HCT116 (cell line): ENCODE measurements at regions not wholly inside any gene's neighbourhood (a gene's known extent, or its start where the extent isn't known, plus 50 kb on each side); places are given as distances from the start of the nearest gene placed in this dataset.
"Not testable (repeated sequence)": the region's sequence is repeated elsewhere in the genome, so short reads cannot be mapped to it uniquely, and the experiment has no call there.

ENCODE experiments used
- CTCF ChIP-seq, 3 experiments: fragments of 200-600 bp in 1 of 3; sonication (generic) in 1 of 3; IDR thresholded peaks in 2 of 3; conservative IDR thresholded peaks in 1 of 3; 2 replicates each; pipeline ENCODE4 v1.5.1; 2012 to 2017; ENCODE audit warnings: low read depth in 2 of 3, low read length in 2 of 3, antibody characterized with exemption in 1 of 3, borderline replicate concordance in 1 of 3, control low read depth in 1 of 3, mild to moderate bottlenecking in 1 of 3, mixed read lengths in 1 of 3, mixed run types in 1 of 3, moderate library complexity in 1 of 3; ENCODE audit not compliant: insufficient read depth in 1 of 3
- EZH2 ChIP-seq: fragments of 200-600 bp; sonication (generic); IDR thresholded peaks from 2 replicates; pipeline ENCODE4 v1.6.1; 2017; ENCODE audit warnings: antibody characterized with exemption, mixed run types
- EZH2phosphoT487 ChIP-seq: fragments of 200-600 bp; IDR thresholded peaks from 2 replicates; pipeline ENCODE4 v1.6.1; 2018; ENCODE audit warnings: antibody characterized with exemption, borderline replicate concordance
- FOSL1 ChIP-seq: IDR thresholded peaks from 2 replicates; pipeline ENCODE4 v1.6.1; 2012; ENCODE audit warnings: low read depth
- JUND ChIP-seq: IDR thresholded peaks from 2 replicates; pipeline ENCODE4 v1.6.1; 2012
- POLR2A ChIP-seq: IDR thresholded peaks from 2 replicates; pipeline ENCODE4 v1.7.0; 2011; ENCODE audit warnings: borderline replicate concordance; ENCODE audit not compliant: insufficient read depth, insufficient read length; ENCODE audit errors: extremely low read depth
- POLR2AphosphoS5 ChIP-seq: IDR thresholded peaks from 2 replicates; pipeline ENCODE4 v1.6.1; 2011; ENCODE audit warnings: mild to moderate bottlenecking, low read depth, low read length, moderate library complexity
- RAD21 ChIP-seq: IDR thresholded peaks from 2 replicates; pipeline ENCODE4 v1.6.1; 2012; ENCODE audit warnings: low read depth, mild to moderate bottlenecking
- SP1 ChIP-seq: IDR thresholded peaks from 2 replicates; pipeline ENCODE4 v1.6.1; 2012; ENCODE audit warnings: low read depth
- TCF7L2 ChIP-seq: IDR thresholded peaks from 2 replicates; pipeline ENCODE4 v1.7.0; 2011; ENCODE audit warnings: borderline replicate concordance, inconsistent platforms; ENCODE audit not compliant: insufficient read depth, insufficient read length; ENCODE audit errors: extremely low read depth
- YY1 ChIP-seq: IDR thresholded peaks from 2 replicates; pipeline ENCODE4 v1.6.1; 2011; ENCODE audit warnings: low read length, low read depth, moderate library complexity, mild to moderate bottlenecking; ENCODE audit not compliant: insufficient replicate concordance; ENCODE audit errors: extremely low read depth
- ZBTB33 ChIP-seq: IDR thresholded peaks from 2 replicates; pipeline ENCODE4 v1.6.1; 2011; ENCODE audit warnings: mild to moderate bottlenecking, low read length, moderate library complexity; ENCODE audit not compliant: insufficient replicate concordance; ENCODE audit errors: extremely low read depth
- ZFX ChIP-seq: fragments of 450-650 bp; IDR thresholded peaks from 2 replicates; pipeline ENCODE4 v1.6.1; 2017
- ZNF274 ChIP-seq: fragments of 200-500 bp; sonication (Bioruptor generic); IDR thresholded peaks from 2 replicates; pipeline ENCODE4 v1.6.1; 2014; ENCODE audit warnings: mild to moderate bottlenecking, low read depth, low read length, inconsistent platforms

DNA sequence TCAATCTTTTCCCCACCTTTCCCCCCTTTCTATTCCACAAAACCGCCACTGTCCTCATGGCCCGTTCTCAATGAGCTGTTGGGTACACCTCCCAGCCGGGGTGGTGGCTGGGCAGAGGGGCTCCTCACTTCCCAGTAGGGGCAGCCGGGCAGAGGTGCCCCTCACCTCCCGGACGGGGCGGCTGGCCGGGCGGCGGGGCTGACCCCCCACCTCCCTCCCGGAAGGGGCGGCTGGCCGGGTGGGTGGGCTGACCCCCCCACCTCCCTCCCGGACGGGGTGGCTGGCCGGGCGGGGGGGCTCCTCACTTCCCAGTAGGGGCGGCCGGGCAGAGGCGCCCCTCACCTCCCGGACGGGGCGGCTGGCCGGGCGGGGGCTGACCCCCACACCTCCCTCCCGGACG lies 149.3 kb upstream of the SNX7 start:
- not testable (repeated sequence) for TF ChIP-seq TCF7L2; CTCF (IDR thresholded peaks at IDR 0.05 in 2 of 3, conservative IDR thresholded peaks at IDR 0.05 in 1 of 3; ENCODE audit: borderline replicate concordance in 1 of 3, insufficient read depth in 1 of 3, low read depth in 2 of 3, low read length in 2 of 3); POLR2A; ZBTB33; EZH2; SP1; ZFX; POLR2AphosphoS5; EZH2phosphoT487; ZNF274; YY1; FOSL1; JUND; RAD21
